ENCODE measurements at regions not wholly inside any gene's neighbourhood (a gene's known extent, or its start where the extent isn't known, plus 50 kb on each side); places are given as distances from the start of the nearest gene placed in this dataset.

- TF ChIP-seq SIN3A (conservative IDR thresholded peaks at IDR 0.05 in 1 of 2, IDR thresholded peaks at IDR 0.05 in 1 of 2; ENCODE audit: low read depth in 1 of 2, low read length in 2 of 2) (no peak), MAFK (IDR thresholded peaks at IDR 0.05; ENCODE audit: low read depth, low read length) (no peak), ZNF274 (IDR thresholded peaks at IDR 0.05; ENCODE audit: borderline replicate concordance, extremely low read depth, low read length) (no peak)
- TF ChIP-seq, protein P1, sequence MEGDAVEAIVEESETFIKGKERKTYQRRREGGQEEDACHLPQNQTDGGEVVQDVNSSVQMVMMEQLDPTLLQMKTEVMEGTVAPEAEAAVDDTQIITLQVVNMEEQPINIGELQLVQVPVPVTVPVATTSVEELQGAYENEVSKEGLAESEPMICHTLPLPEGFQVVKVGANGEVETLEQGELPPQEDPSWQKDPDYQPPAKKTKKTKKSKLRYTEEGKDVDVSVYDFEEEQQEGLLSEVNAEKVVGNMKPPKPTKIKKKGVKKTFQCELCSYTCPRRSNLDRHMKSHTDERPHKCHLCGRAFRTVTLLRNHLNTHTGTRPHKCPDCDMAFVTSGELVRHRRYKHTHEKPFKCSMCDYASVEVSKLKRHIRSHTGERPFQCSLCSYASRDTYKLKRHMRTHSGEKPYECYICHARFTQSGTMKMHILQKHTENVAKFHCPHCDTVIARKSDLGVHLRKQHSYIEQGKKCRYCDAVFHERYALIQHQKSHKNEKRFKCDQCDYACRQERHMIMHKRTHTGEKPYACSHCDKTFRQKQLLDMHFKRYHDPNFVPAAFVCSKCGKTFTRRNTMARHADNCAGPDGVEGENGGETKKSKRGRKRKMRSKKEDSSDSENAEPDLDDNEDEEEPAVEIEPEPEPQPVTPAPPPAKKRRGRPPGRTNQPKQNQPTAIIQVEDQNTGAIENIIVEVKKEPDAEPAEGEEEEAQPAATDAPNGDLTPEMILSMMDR (IDR thresholded peaks at IDR 0.05; ENCODE audit: control extremely low read depth in 1 of 3, insufficient read depth in 1 of 3, low read depth in 1 of 3, low read length in 3 of 3), result no peak
Measured at GRCh38 chr11:109140426-109140825, 281.6 kb upstream of the C11orf87 start.
